ENCODE measurements at regions not wholly inside any gene's neighbourhood (a gene's known extent, or its start where the extent isn't known, plus 50 kb on each side); places are given as distances from the start of the nearest gene placed in this dataset.
"Not testable (repeated sequence)": the region's sequence is repeated elsewhere in the genome, so short reads cannot be mapped to it uniquely, and the experiment has no call there.

- DNase-seq (ENCODE audit: low read depth in 1 of 2, low spot score in 1 of 2): no peak
Measured at GRCh38 chr1:187936667-187937066, 1107.9 kb downstream of the PLA2G4A start.

- no peak for DNase-seq (ENCODE audit: low read depth in 1 of 2, low spot score in 1 of 2)
Measured at GRCh38 chr1:187938092-187938491, 1109.3 kb downstream of the PLA2G4A start.

- DNase-seq (ENCODE audit: low read depth in 1 of 2, low spot score in 1 of 2): no peak
Measured at GRCh38 chr1:187942986-187943385, 1114.2 kb downstream of the PLA2G4A start.

- DNase-seq (ENCODE audit: low read depth in 1 of 2, low spot score in 1 of 2): no peak
Measured at GRCh38 chr1:187943606-187944403, 1115.1 kb downstream of the PLA2G4A start.

GRCh38 chr1:187946661-187947060 is 1117.9 kb downstream of the PLA2G4A start:
- DNase-seq (ENCODE audit: low read depth in 1 of 2, low spot score in 1 of 2): not testable (repeated sequence)

GRCh38 chr1:187947359-187947758 is 1118.6 kb downstream of the PLA2G4A start:
- DNase-seq (ENCODE audit: low read depth in 1 of 2, low spot score in 1 of 2): no peak

- no peak for DNase-seq (ENCODE audit: low read depth in 1 of 2, low spot score in 1 of 2)
Measured at GRCh38 chr1:187948170-187948794, 1119.5 kb downstream of the PLA2G4A start.

GRCh38 chr1:187949567-187949966 is 1120.8 kb downstream of the PLA2G4A start:
- no peak for DNase-seq (ENCODE audit: low read depth in 1 of 2, low spot score in 1 of 2)

GRCh38 chr1:187951817-187952216 is 1123.1 kb downstream of the PLA2G4A start:
- no peak for DNase-seq (ENCODE audit: low read depth in 1 of 2, low spot score in 1 of 2)

- DNase-seq (ENCODE audit: low read depth in 1 of 2, low spot score in 1 of 2): no peak
Measured at GRCh38 chr1:187952446-187952845, 1123.7 kb downstream of the PLA2G4A start.

GRCh38 chr1:187956975-187957374 is 1128.2 kb downstream of the PLA2G4A start:
- DNase-seq (ENCODE audit: low read depth in 1 of 2, low spot score in 1 of 2): no peak

GRCh38 chr1:187958207-187958606 is 1129.5 kb downstream of the PLA2G4A start:
- no peak for DNase-seq (ENCODE audit: low read depth in 1 of 2, low spot score in 1 of 2)

- no peak for DNase-seq (ENCODE audit: low read depth in 1 of 2, low spot score in 1 of 2)
Measured at GRCh38 chr1:187959062-187959461, 1130.3 kb downstream of the PLA2G4A start.

- DNase-seq (ENCODE audit: low read depth in 1 of 2, low spot score in 1 of 2): no peak
Measured at GRCh38 chr1:187960125-187960638, 1131.4 kb downstream of the PLA2G4A start.

GRCh38 chr1:187961895-187962294 is 1133.1 kb downstream of the PLA2G4A start:
- DNase-seq (ENCODE audit: low read depth in 1 of 2, low spot score in 1 of 2): no peak

GRCh38 chr1:187971851-187972250 is 1143.1 kb downstream of the PLA2G4A start:
- no peak for DNase-seq (ENCODE audit: low read depth in 1 of 2, low spot score in 1 of 2)

- DNase-seq (ENCODE audit: low read depth in 1 of 2, low spot score in 1 of 2): no peak
Measured at GRCh38 chr1:187977298-187977697, 1148.5 kb downstream of the PLA2G4A start.

GRCh38 chr1:187985145-187985896 is 1156.6 kb downstream of the PLA2G4A start:
- DNase-seq (ENCODE audit: low read depth in 1 of 2, low spot score in 1 of 2): no peak

- DNase-seq (ENCODE audit: low read depth in 1 of 2, low spot score in 1 of 2): no peak
Measured at GRCh38 chr1:187985897-187986654, 1157.3 kb downstream of the PLA2G4A start.

GRCh38 chr1:187987236-187987776 is 1158.6 kb downstream of the PLA2G4A start:
- no peak for DNase-seq (ENCODE audit: low read depth in 1 of 2, low spot score in 1 of 2)

GRCh38 chr1:187991944-187992343 is 1163.2 kb downstream of the PLA2G4A start:
- DNase-seq (ENCODE audit: low read depth in 1 of 2, low spot score in 1 of 2): no peak

Measured in activated CD4-positive, alpha-beta T cell treated with anti-CD3 and anti-CD28 coated beads, Interleukin-2, amount 50 U/mL, for 24 hours (primary cell).